ENCODE measurements at regions not wholly inside any gene's neighbourhood (a gene's known extent, or its start where the extent isn't known, plus 50 kb on each side); places are given as distances from the start of the nearest gene placed in this dataset.
"Not testable (repeated sequence)": the region's sequence is repeated elsewhere in the genome, so short reads cannot be mapped to it uniquely, and the experiment has no call there.

GRCh38 chr7:149564340-149565095 is 66.9 kb upstream of the ZNF746 start:
- TF ChIP-seq, protein P1, sequence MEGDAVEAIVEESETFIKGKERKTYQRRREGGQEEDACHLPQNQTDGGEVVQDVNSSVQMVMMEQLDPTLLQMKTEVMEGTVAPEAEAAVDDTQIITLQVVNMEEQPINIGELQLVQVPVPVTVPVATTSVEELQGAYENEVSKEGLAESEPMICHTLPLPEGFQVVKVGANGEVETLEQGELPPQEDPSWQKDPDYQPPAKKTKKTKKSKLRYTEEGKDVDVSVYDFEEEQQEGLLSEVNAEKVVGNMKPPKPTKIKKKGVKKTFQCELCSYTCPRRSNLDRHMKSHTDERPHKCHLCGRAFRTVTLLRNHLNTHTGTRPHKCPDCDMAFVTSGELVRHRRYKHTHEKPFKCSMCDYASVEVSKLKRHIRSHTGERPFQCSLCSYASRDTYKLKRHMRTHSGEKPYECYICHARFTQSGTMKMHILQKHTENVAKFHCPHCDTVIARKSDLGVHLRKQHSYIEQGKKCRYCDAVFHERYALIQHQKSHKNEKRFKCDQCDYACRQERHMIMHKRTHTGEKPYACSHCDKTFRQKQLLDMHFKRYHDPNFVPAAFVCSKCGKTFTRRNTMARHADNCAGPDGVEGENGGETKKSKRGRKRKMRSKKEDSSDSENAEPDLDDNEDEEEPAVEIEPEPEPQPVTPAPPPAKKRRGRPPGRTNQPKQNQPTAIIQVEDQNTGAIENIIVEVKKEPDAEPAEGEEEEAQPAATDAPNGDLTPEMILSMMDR (IDR thresholded peaks at IDR 0.05; ENCODE audit: low read depth, low read length, missing control alignments): no peak
- no peak overlapping the region for H3K4me3 ChIP-seq (replicated peaks; ENCODE audit: low read depth, low read length)
- no peak for DNase-seq (ENCODE audit: extremely low read depth, low read depth)

DNA sequence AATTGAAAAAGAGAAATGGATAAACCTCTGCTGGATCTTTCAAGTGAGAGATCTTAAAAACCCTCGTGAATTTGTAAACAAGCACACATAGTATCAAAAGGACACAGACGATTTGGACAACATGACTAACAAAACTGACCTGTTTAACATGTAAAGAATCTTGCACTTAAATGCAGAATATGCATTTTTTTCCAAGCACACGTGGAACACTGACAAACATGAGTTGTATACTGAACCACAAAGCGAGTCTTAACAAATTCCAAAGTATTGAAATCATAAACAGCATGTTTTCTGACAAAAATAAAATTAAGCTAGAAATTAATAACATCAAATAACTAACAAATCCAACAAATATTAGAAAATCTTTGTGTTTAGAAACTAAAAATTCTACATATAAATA is 65.0 kb upstream of the ZNF746 start:
- H3K4me3 ChIP-seq (replicated peaks; ENCODE audit: low read depth, low read length): no peak overlapping the region
- TF ChIP-seq, protein P1 (IDR thresholded peaks at IDR 0.05; ENCODE audit: low read depth, low read length, missing control alignments): no peak
- no peak for DNase-seq (ENCODE audit: extremely low read depth, low read depth)

DNA sequence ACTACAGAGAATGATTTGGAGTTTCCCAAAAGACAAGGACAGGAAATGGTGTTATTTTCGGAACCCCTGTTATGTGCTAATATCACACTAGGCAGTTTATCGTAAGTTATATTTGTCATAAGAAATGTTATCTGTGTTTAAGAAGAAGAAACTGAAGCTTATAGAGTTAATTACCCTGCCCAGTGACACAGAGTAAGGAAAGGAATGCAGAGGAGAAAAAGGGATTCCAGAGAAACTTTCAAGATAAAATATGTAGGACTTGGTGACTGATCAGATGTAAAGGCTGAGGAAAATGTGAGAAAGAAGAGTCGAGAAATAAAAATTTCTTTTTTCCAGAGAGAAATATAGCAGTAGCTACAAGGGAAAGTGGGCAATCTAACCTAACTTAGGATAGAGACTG is 63.5 kb upstream of the ZNF746 start:
- DNase-seq (ENCODE audit: extremely low read depth, low read depth): no peak
- TF ChIP-seq, protein P1 (IDR thresholded peaks at IDR 0.05; ENCODE audit: low read depth, low read length, missing control alignments): no peak
- no peak overlapping the region for H3K4me3 ChIP-seq (replicated peaks; ENCODE audit: low read depth, low read length)

DNA sequence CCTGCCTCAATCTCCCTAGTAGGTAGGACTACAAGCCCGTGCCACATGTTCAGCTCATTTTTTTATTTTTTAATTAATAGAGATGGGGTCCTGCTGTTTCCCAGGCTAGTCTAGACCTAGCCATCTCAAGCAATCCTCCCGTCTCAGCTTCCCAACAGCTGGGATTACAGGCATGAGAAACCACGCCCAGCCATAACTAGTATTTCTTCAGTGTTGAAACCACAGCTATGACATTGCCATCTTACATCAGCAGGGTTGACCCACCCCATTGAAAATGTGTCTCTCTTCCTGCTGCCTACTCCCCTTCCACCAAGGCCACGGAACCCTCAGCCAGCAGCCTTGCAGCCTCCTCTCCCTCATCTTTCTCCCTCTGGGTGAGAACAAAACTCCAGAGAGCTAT is 62.1 kb upstream of the ZNF746 start:
- DNase-seq (ENCODE audit: extremely low read depth, low read depth): peak; percentile 3
- no peak overlapping the region for H3K4me3 ChIP-seq (replicated peaks; ENCODE audit: low read depth, low read length)
- TF ChIP-seq, protein P1 (IDR thresholded peaks at IDR 0.05; ENCODE audit: low read depth, low read length, missing control alignments): no peak

GRCh38 chr7:149558149-149558861 is 60.7 kb upstream of the ZNF746 start:
- TF ChIP-seq, protein P1 (IDR thresholded peaks at IDR 0.05; ENCODE audit: low read depth, low read length, missing control alignments): no peak
- H3K4me3 ChIP-seq (replicated peaks; ENCODE audit: low read depth, low read length): no peak overlapping the region
- DNase-seq (ENCODE audit: extremely low read depth, low read depth): peak; percentile 24

GRCh38 chr7:149556525-149556924 is 58.9 kb upstream of the ZNF746 start:
- not testable (repeated sequence) for H3K4me3 ChIP-seq (replicated peaks; ENCODE audit: low read depth, low read length); DNase-seq (ENCODE audit: extremely low read depth, low read depth)

GRCh38 chr7:149554821-149555220 is 57.2 kb upstream of the ZNF746 start:
- DNase-seq (ENCODE audit: extremely low read depth, low read depth); H3K4me3 ChIP-seq (replicated peaks; ENCODE audit: low read depth, low read length): not testable (repeated sequence)

GRCh38 chr7:149553991-149554390 is 56.4 kb upstream of the ZNF746 start:
- H3K4me3 ChIP-seq (replicated peaks; ENCODE audit: low read depth, low read length); DNase-seq (ENCODE audit: extremely low read depth, low read depth): not testable (repeated sequence)

Data from HFF-Myc (cell line).